CD4-positive, alpha-beta T cell treated with Interleukin-15 for 4 hours (primary cell): ENCODE measurements at regions not wholly inside any gene's neighbourhood (a gene's known extent, or its start where the extent isn't known, plus 50 kb on each side); places are given as distances from the start of the nearest gene placed in this dataset.
"Not testable (repeated sequence)": the region's sequence is repeated elsewhere in the genome, so short reads cannot be mapped to it uniquely, and the experiment has no call there.

Experiments used
- DNase-seq: peaks from one replicate; pipeline ENCODE4 v3.0.0-alpha.2; 2020; ENCODE audit warnings: low spot score

- DNase-seq = no peak
These were observed 257.1 kb downstream of the EFCAB11 start for GRCh38 chr14:89697281-89698060.

GRCh38 chr14:89695846-89696245 lies 258.7 kb downstream of the EFCAB11 start:
- no peak for DNase-seq

- no peak for DNase-seq
These were observed 264.4 kb downstream of the EFCAB11 start for GRCh38 chr14:89690139-89690538.

GRCh38 chr14:89689711-89690110 lies 264.8 kb downstream of the EFCAB11 start:
- DNase-seq = not testable (repeated sequence)

GRCh38 chr14:89688507-89689211 lies 265.9 kb downstream of the EFCAB11 start:
- no peak for DNase-seq

GRCh38 chr14:89687129-89687528 lies 267.4 kb downstream of the EFCAB11 start:
- DNase-seq = not testable (repeated sequence)

- no peak for DNase-seq
These were observed 267.1 kb upstream of the FOXN3 start for GRCh38 chr14:89684139-89684538.

- DNase-seq = peak; percentile 20
These were observed 264.3 kb upstream of the FOXN3 start for GRCh38 chr14:89681086-89682018.

- DNase-seq = no peak
These were observed 263.1 kb upstream of the FOXN3 start for GRCh38 chr14:89680156-89680555.

- no peak for DNase-seq
These were observed 261.7 kb upstream of the FOXN3 start for GRCh38 chr14:89678768-89679167.

- DNase-seq = no peak
These were observed 258.6 kb upstream of the FOXN3 start for GRCh38 chr14:89675590-89675989.

- no peak for DNase-seq
These were observed 257.9 kb upstream of the FOXN3 start for GRCh38 chr14:89674936-89675335.

- no peak for DNase-seq
These were observed 257.2 kb upstream of the FOXN3 start for GRCh38 chr14:89674240-89674639.

GRCh38 chr14:89673512-89674225 lies 256.6 kb upstream of the FOXN3 start:
- DNase-seq = peak; percentile 28

GRCh38 chr14:89672636-89673511 lies 255.8 kb upstream of the FOXN3 start:
- DNase-seq = no peak

GRCh38 chr14:89669193-89669592 lies 252.2 kb upstream of the FOXN3 start:
- DNase-seq = no peak

- DNase-seq = no peak
These were observed 250.9 kb upstream of the FOXN3 start for GRCh38 chr14:89667983-89668382.

- DNase-seq = not testable (repeated sequence)
These were observed 248.5 kb upstream of the FOXN3 start for GRCh38 chr14:89665300-89666081.

- DNase-seq = no peak
These were observed 244.4 kb upstream of the FOXN3 start for GRCh38 chr14:89661392-89661791.
